Trophoblast cell (in vitro differentiated cells and primary cell): ENCODE measurements at regions not wholly inside any gene's neighbourhood (a gene's known extent, or its start where the extent isn't known, plus 50 kb on each side); places are given as distances from the start of the nearest gene placed in this dataset.

Source experiments
- DNase-seq, 2 donors: peaks; one replicate each; pipeline ENCODE4 v3.0.0-alpha.2; 2016
- H2AFZ ChIP-seq: 2 replicates; pipeline ENCODE4 v1.6.1; 2013; ENCODE audit warnings: low read length, moderate library complexity, mild to moderate bottlenecking; ENCODE audit not compliant: insufficient read depth, poor library complexity
- H2AK5ac ChIP-seq: 2 replicates; pipeline ENCODE4 v1.6.1; 2013; ENCODE audit warnings: mild to moderate bottlenecking, low read length
- H2BK120ac ChIP-seq: 2 replicates; pipeline ENCODE4 v1.6.1; 2013; ENCODE audit warnings: low read length, mild to moderate bottlenecking, moderate library complexity; ENCODE audit not compliant: insufficient read depth, poor library complexity
- H2BK12ac ChIP-seq: 2 replicates; pipeline ENCODE4 v1.6.1; 2013; ENCODE audit warnings: mild to moderate bottlenecking, low read length, moderate library complexity
- H2BK5ac ChIP-seq: 2 replicates; pipeline ENCODE4 v1.6.1; 2013; ENCODE audit warnings: low read length, low read depth, moderate library complexity, mild to moderate bottlenecking; ENCODE audit not compliant: poor library complexity
- H3K14ac ChIP-seq: 2 replicates; pipeline ENCODE4 v1.6.1; 2013; ENCODE audit warnings: mild to moderate bottlenecking, low read length
- H3K18ac ChIP-seq: 2 replicates; pipeline ENCODE4 v1.6.1; 2013; ENCODE audit warnings: mild to moderate bottlenecking, low read length
- H3K23ac ChIP-seq: 2 replicates; pipeline ENCODE4 v1.6.1; 2013; ENCODE audit warnings: low read length
- H3K27ac ChIP-seq: 2 replicates; pipeline ENCODE4 v1.5.1; 2013; ENCODE audit warnings: low read depth, mild to moderate bottlenecking, inconsistent platforms, low read length, moderate library complexity
- H3K27me3 ChIP-seq: 2 replicates; pipeline ENCODE4 v1.6.1; 2013; ENCODE audit warnings: inconsistent platforms, mild to moderate bottlenecking, low read length, moderate library complexity; ENCODE audit not compliant: insufficient read depth
- H3K36me3 ChIP-seq, 2 experiments: 1 replicate in 1 of 2; 2 replicates in 1 of 2; pipeline ENCODE4 v1.6.1; 2013; ENCODE audit warnings: low read length in 2 of 2, mild to moderate bottlenecking in 2 of 2, moderate library complexity in 1 of 2; ENCODE audit not compliant: insufficient read depth in 2 of 2, control insufficient read depth in 1 of 2
- H3K4ac ChIP-seq: 2 replicates; pipeline ENCODE4 v1.6.1; 2013; ENCODE audit warnings: low read depth, mild to moderate bottlenecking, low read length, moderate library complexity
- H3K4me1 ChIP-seq, 2 experiments: 1 replicate in 1 of 2; 2 replicates in 1 of 2; pipeline ENCODE4 v1.6.1; 2013; ENCODE audit warnings: low read length in 2 of 2, mild to moderate bottlenecking in 2 of 2, moderate library complexity in 1 of 2; ENCODE audit not compliant: insufficient read depth in 2 of 2, control insufficient read depth in 1 of 2
- H3K4me2 ChIP-seq: 2 replicates; pipeline ENCODE4 v1.6.1; 2013; ENCODE audit warnings: inconsistent platforms, mild to moderate bottlenecking, low read length, moderate library complexity
- H3K4me3 ChIP-seq: 2 replicates; pipeline ENCODE4 v1.5.1; 2013; ENCODE audit warnings: mild to moderate bottlenecking, low read depth, low read length, inconsistent platforms
- H3K79me1 ChIP-seq: one replicate; pipeline ENCODE4 v1.6.1; 2013; ENCODE audit warnings: low read length
- H3K79me2 ChIP-seq: 2 replicates; pipeline ENCODE4 v1.6.1; 2013; ENCODE audit warnings: low read length, mild to moderate bottlenecking; ENCODE audit not compliant: control insufficient read depth, insufficient read depth, poor library complexity
- H3K9ac ChIP-seq: 2 replicates; pipeline ENCODE4 v1.6.1; 2013; ENCODE audit warnings: mild to moderate bottlenecking, low read length
- H3K9me3 ChIP-seq: 2 replicates; pipeline ENCODE4 v1.6.1; 2013; ENCODE audit warnings: low read depth, mild to moderate bottlenecking, control low read depth, inconsistent platforms, low read length; ENCODE audit not compliant: insufficient read depth
- H4K12ac ChIP-seq: 2 replicates; pipeline ENCODE4 v1.6.1; 2013; ENCODE audit warnings: low read depth, mild to moderate bottlenecking, low read length, moderate library complexity
- H4K8ac ChIP-seq: 2 replicates; pipeline ENCODE4 v1.6.1; 2013; ENCODE audit warnings: low read depth, mild to moderate bottlenecking, low read length, moderate library complexity
- H4K91ac ChIP-seq: one replicate; pipeline ENCODE4 v1.6.1; 2013; ENCODE audit warnings: low read depth, mild to moderate bottlenecking, low read length, moderate library complexity
- WGBS: extraction: QIAGEN DNeasy Blood & Tissue Kit; methylation state at CpG from one replicate; pipeline ENCODE4 v1.1.7; 2013; ENCODE audit warnings: missing lambda C conversion rate; ENCODE audit not compliant: insufficient read length, insufficient coverage; ENCODE audit errors: extremely low coverage; 5-methylcytosine and 5-hydroxymethylcytosine counted together

- Histone ChIP-seq H4K8ac (no peak overlapping the region), H3K27me3 (no peaks in the 10 kb centered on the region), H3K14ac (no peak overlapping the region), H3K4ac (no peak overlapping the region), H3K36me3 (no peaks in the 10 kb centered on the region), H2BK120ac (no peak overlapping the region), H3K9me3 (peaks cover 13% of the 10 kb centered on the region), H2BK5ac (no peak overlapping the region), H3K79me2 (no peaks in the 10 kb centered on the region), H3K79me1 (no peaks in the 10 kb centered on the region), H3K27ac (no peak overlapping the region), H2AK5ac (no peak overlapping the region), H4K91ac (no peak overlapping the region), H4K12ac (no peak overlapping the region), H2BK12ac (no peak overlapping the region), H3K23ac (no peak overlapping the region), H3K4me2 (no peak overlapping the region), H2AFZ (no peak overlapping the region), H3K18ac (no peak overlapping the region), H3K9ac (no peak overlapping the region), H3K4me3 (no peak overlapping the region), H3K4me1 (peaks cover 0 to 4% of the 10 kb centered on the region in 2 experiments)
- no peak for DNase-seq
- no CpG with 5 or more reads among the region's 1 CpG for WGBS
Measured at GRCh38 chr10:30773501-30773900, 143.9 kb upstream of the LYZL2 start.

GRCh38 chr10:30770816-30771215, 141.3 kb upstream of the LYZL2 start:
- no peak overlapping the region for H3K4ac ChIP-seq
- WGBS: no CpG with 5 or more reads among the region's 1 CpG

GRCh38 chr10:30770229-30770628, 140.7 kb upstream of the LYZL2 start:
- Histone ChIP-seq H3K9ac (no peak overlapping the region), H3K79me1 (no peaks in the 10 kb centered on the region), H3K36me3 (no peaks in the 10 kb centered on the region), H3K27me3 (no peaks in the 10 kb centered on the region), H4K91ac (no peak overlapping the region), H2BK12ac (no peak overlapping the region), H3K23ac (no peak overlapping the region), H3K4me1 (no peaks in the 10 kb centered on the region), H4K8ac (no peak overlapping the region), H3K4me3 (no peak overlapping the region), H2AFZ (no peak overlapping the region), H3K27ac (no peak overlapping the region), H3K4ac (no peak overlapping the region), H4K12ac (no peak overlapping the region), H3K18ac (no peak overlapping the region), H2BK120ac (no peak overlapping the region), H2BK5ac (no peak overlapping the region), H3K4me2 (no peak overlapping the region), H3K79me2 (no peaks in the 10 kb centered on the region), H3K9me3 (peaks cover 19% of the 10 kb centered on the region), H2AK5ac (no peak overlapping the region), H3K14ac (no peak overlapping the region)
- no CpG with 5 or more reads among the region's 2 CpGs for WGBS
- DNase-seq: no peak

More at GRCh38 chr10:30770816-30771215, 141.3 kb upstream of the LYZL2 start:
- H2BK12ac ChIP-seq: no peak overlapping the region
- no peak overlapping the region for H4K91ac ChIP-seq
- peaks cover 17% of the 10 kb centered on the region for H3K9me3 ChIP-seq
- H3K18ac ChIP-seq: no peak overlapping the region
- H4K12ac ChIP-seq: no peak overlapping the region
- no peak overlapping the region for H2BK120ac ChIP-seq
- no peak overlapping the region for H2AK5ac ChIP-seq
- no peak overlapping the region for H3K14ac ChIP-seq
- no peak overlapping the region for H3K9ac ChIP-seq
- H2BK5ac ChIP-seq: no peak overlapping the region
- H3K27ac ChIP-seq: no peak overlapping the region
- H3K79me1 ChIP-seq: no peaks in the 10 kb centered on the region
- no peak for DNase-seq
- no peaks in the 10 kb centered on the region for H3K79me2 ChIP-seq
- no peak overlapping the region for H3K4me2 ChIP-seq
- no peak overlapping the region for H4K8ac ChIP-seq
- no peaks in the 10 kb centered on the region for H3K27me3 ChIP-seq
- H3K23ac ChIP-seq: no peak overlapping the region
- H3K36me3 ChIP-seq: no peaks in the 10 kb centered on the region
- H2AFZ ChIP-seq: no peak overlapping the region
- H3K4me3 ChIP-seq: no peak overlapping the region
- H3K4me1 ChIP-seq: peaks cover 0 to under 1% of the 10 kb centered on the region in 2 experiments

GRCh38 chr10:30769361-30769760, 139.8 kb upstream of the LYZL2 start:
- no peak for DNase-seq
- no peak overlapping the region for H3K23ac ChIP-seq
- H2BK5ac ChIP-seq: no peak overlapping the region
- no peaks in the 10 kb centered on the region for H3K36me3 ChIP-seq
- H3K18ac ChIP-seq: no peak overlapping the region
- H3K27ac ChIP-seq: no peak overlapping the region
- H3K4ac ChIP-seq: no peak overlapping the region
- no peak overlapping the region for H4K91ac ChIP-seq
- H4K8ac ChIP-seq: no peak overlapping the region
- no peak overlapping the region for H2AK5ac ChIP-seq
- H3K4me2 ChIP-seq: no peak overlapping the region
- H2AFZ ChIP-seq: no peak overlapping the region
- H2BK12ac ChIP-seq: no peak overlapping the region
- H3K14ac ChIP-seq: no peak overlapping the region
- no peaks in the 10 kb centered on the region for H3K79me1 ChIP-seq
- no peaks in the 10 kb centered on the region for H3K4me1 ChIP-seq
- H2BK120ac ChIP-seq: no peak overlapping the region
- no peaks in the 10 kb centered on the region for H3K27me3 ChIP-seq
- WGBS: no CpG with 5 or more reads among the region's 16 CpGs
- no peak overlapping the region for H3K4me3 ChIP-seq
- H3K9ac ChIP-seq: no peak overlapping the region
- H3K9me3 ChIP-seq: peaks cover 19% of the 10 kb centered on the region
- no peaks in the 10 kb centered on the region for H3K79me2 ChIP-seq
- H4K12ac ChIP-seq: no peak overlapping the region
